ENCODE measurements at regions not wholly inside any gene's neighbourhood (a gene's known extent, or its start where the extent isn't known, plus 50 kb on each side); places are given as distances from the start of the nearest gene placed in this dataset.
A peak's percentile ranks its signal among the peaks of the same experiment; 100 is the strongest.

- TF ChIP-seq ZNF513 (CRISPR knock-in tag; conservative IDR thresholded peaks at IDR 0.05) (no peak), TOPORS (CRISPR knock-in tag; IDR thresholded peaks at IDR 0.05) (0 out of 2 replicates have a peak, but pooled peaks have one; percentile 13), CEBPZ (IDR thresholded peaks at IDR 0.05; ENCODE audit: low read length) (no peak), MEIS2 (CRISPR knock-in tag; IDR thresholded peaks at IDR 0.05) (no peak), TSC22D2 (CRISPR knock-in tag; IDR thresholded peaks at IDR 0.05; ENCODE audit: borderline replicate concordance) (0 out of 2 replicates have a peak, but pooled peaks have one; percentile 26), RAD51 (IDR thresholded peaks at IDR 0.05; ENCODE audit: borderline replicate concordance) (no peak), BRCA1 (CRISPR knock-in tag; IDR thresholded peaks at IDR 0.05) (no peak), SKIL (CRISPR knock-in tag; IDR thresholded peaks at IDR 0.05; ENCODE audit: borderline replicate concordance) (no peak), NFYB (CRISPR knock-in tag; IDR thresholded peaks at IDR 0.05) (no peak), ZNF280D (CRISPR knock-in tag; IDR thresholded peaks at IDR 0.05) (peak; percentile 91; the same call in 1 of the 2 replicates), ZBTB39 (CRISPR knock-in tag; IDR thresholded peaks at IDR 0.05) (no peak), TOE1 (CRISPR knock-in tag; IDR thresholded peaks at IDR 0.05) (no peak), NR2C2 (CRISPR knock-in tag; IDR thresholded peaks at IDR 0.05; ENCODE audit: borderline replicate concordance) (peak; percentile 65), RBAK (CRISPR knock-in tag; IDR thresholded peaks at IDR 0.05) (no peak), GPN1 (CRISPR knock-in tag; IDR thresholded peaks at IDR 0.05; ENCODE audit: borderline replicate concordance) (no peak)
Measured at GRCh38 chr6:27693766-27694546, 218.2 kb downstream of the OR2B2 start (continued).

Data from HepG2 (cell line).